Cardiac septum (tissue), 1 donor: ENCODE measurements at regions not wholly inside any gene's neighbourhood (a gene's known extent, or its start where the extent isn't known, plus 50 kb on each side); places are given as distances from the start of the nearest gene placed in this dataset.

ENCODE experiments used
- DNase-seq: peaks from one replicate; pipeline ENCODE4 v3.0.0-alpha.2; 2020; ENCODE audit warnings: low spot score
- intact Hi-C: fragments of 100-400 bp; cut with DNase I; formaldehyde crosslinking; loops from one replicate; pipeline ENCODE4 v1.14.0; 2022
- donor health status: DM: no; HTN: no; CAD: no.

- intact Hi-C loops = no loop called here
- DNase-seq = no peak
These were observed 139.5 kb upstream of the SOX5 start for GRCh38 chr12:24088751-24089509.

DNA sequence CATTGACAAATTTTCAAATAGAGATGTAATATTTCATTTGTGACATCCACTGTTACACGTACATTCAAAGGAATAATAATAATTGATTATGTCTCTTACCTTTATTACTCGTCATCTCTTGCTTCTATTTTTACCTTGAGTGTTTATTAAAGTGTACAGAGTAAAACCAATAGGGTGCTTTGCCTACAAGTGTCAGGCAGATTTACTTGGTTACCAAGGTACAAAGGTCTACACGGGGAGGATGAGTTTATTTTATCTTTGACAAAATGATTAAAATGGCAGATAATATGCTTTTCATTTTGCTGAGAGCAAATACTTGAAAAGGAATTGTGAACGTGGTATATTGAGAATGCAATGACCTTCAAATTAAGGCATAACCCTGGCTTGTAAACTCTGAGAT lies 137.8 kb upstream of the SOX5 start:
- intact Hi-C loops = no loop called here
- DNase-seq = no peak

GRCh38 chr12:24084800-24085199 lies 135.3 kb upstream of the SOX5 start:
- no peak for DNase-seq
- intact Hi-C loops = no loop called here

DNA sequence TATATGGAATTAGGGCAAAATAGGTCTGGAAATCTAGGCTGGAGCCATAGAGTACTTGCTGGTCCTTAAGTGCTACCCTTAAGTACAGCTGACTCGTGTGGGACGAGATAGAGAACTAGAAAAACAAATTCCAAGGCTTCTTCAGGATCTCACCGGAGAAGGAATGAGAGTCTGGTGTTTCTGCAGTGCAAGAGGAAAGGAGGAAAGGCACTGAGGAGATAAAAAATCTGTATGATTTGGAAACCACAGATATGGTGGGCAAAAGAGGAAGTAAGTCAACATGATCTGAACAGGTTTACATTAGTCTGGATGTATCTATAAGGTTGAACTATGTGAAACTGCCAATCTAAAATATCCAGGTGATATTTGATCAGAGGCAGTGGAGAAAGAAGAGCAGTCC lies 134.4 kb upstream of the SOX5 start:
- DNase-seq = no peak
- intact Hi-C loops = no loop called here

DNA sequence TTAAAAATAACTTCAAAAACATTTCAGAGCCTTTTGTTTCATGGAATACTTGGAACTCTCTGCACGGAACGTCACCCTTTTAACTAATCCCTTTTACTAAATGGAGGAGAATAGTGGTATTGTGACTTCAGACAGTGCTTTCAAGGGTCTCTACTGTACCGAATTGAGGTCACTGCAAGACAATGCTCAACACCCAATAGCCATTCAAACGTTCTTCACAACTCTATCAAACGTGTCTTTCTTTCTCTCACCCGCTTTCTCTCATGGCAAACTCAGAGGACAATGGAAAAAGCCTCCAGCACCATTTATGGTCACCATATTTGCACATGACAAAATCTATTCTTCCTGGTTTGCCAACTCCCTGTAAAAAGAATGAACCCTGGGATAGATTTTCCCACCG lies 132.1 kb upstream of the SOX5 start:
- intact Hi-C loops = no loop called here
- no peak for DNase-seq

DNA sequence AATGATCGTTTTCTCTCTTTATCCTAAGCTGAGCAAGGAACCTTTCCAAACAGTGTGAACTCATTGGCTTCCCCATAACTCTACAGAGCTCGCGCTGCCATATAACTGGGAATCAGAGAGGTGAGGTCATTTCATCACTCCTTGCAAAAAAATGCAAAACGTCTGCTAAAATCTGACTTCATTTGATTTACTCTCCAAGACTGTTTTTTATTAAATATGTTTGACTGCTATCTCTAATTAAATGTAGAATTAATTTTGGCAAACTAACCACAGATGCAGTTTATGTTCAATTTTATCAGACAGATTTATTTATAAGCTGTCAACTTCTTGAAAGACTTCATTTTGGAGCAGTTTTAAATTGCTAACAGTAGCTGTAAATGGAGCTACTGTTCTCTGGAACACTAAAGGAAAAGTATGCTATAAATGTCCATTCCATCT lies 131.6 kb upstream of the SOX5 start:
- no peak for DNase-seq
- intact Hi-C loops = no loop called here

GRCh38 chr12:24080465-24080864 lies 131.0 kb upstream of the SOX5 start:
- intact Hi-C loops = no loop called here

DNA sequence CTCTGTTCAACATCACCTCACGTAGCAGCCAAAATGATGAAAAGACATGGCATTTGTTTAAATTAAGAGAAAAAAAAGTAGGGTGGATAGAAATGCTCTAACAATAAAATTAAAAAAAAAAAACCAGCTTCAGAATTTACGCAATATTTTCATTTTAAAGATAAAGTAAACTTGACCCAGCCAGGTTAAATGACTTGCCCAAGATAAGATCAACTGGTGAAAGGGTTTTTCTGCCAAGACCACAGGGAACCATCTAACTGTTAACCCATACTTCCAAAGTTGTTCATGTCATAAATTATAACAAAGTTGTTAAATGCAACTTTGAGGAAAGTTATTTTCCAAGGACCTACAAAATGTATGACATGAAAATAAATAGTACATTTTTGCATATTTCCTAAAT lies 129.6 kb upstream of the SOX5 start:
- no peak for DNase-seq
- intact Hi-C loops = no loop called here

More at GRCh38 chr12:24080465-24080864, 131.0 kb upstream of the SOX5 start:
- no peak for DNase-seq

GRCh38 chr12:24078318-24078765 lies 128.9 kb upstream of the SOX5 start:
- intact Hi-C loops = no loop called here
- DNase-seq = no peak

DNA sequence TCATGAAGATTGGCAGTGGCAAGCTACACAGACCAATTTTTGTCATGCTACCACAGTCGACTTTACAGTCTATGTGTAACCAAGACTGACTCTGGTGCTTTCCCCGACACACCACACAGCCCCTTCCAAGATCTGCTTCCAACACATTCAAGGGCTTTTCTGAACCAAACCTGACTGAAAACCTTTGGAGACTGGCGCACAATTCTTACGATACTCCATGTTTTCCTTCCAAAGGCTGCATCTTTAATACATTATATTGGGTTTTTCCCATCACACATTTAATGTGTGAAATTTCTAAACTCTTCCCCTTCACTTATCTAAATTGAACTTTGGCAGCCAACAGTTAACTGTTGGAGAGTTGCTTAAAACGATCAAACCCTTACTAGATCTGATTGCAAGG lies 127.7 kb upstream of the SOX5 start:
- DNase-seq = no peak
- intact Hi-C loops = no loop called here

DNA sequence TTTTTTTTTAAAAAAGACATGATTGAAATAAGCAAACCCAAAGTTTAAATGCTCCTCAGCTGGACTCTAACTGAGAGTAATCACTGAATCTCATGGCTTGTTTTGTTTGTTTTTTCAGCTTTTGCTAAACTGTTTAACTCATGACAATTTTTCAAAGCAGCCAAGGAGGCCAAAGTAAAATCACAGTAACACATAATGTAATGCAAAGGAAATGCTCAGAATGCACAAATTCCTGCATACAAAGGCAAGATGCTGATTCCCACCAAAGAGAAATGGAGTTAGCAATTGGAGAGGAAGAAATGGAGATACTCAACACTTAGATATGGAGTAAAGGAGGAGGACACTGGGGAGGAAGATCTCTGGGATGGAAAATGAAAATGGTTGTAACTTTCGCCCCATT lies 126.2 kb upstream of the SOX5 start:
- intact Hi-C loops = no loop called here
- no peak for DNase-seq

GRCh38 chr12:24073170-24073810 lies 123.8 kb upstream of the SOX5 start:
- intact Hi-C loops = no loop called here
- no peak for DNase-seq

GRCh38 chr12:24072302-24072701 lies 122.8 kb upstream of the SOX5 start:
- no peak for DNase-seq
- intact Hi-C loops = no loop called here

DNA sequence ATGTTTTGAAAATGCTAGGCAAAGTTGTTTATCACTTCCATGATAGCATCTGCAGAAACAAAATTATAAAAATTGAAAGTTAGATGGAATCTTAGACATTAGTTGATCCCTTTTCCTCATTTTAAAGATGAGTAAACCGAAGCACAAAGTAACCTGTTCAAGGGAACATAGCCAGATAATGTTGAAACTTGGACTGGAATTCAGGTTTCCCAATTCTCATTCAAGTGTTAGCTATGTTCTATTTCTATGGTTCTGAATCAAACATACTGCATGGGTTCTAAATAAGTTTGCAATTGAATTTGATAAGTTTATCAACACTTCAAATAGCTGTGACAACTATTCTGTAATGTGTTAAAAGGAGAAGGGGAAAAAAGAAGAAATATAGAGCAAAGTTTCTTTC lies 122.4 kb upstream of the SOX5 start:
- DNase-seq = no peak

GRCh38 chr12:24069532-24070395 lies 120.3 kb upstream of the SOX5 start:
- intact Hi-C loops = no loop called here
- DNase-seq = no peak

More for the DNA sequence above, 122.4 kb upstream of the SOX5 start:
- intact Hi-C loops = no loop called here

DNA sequence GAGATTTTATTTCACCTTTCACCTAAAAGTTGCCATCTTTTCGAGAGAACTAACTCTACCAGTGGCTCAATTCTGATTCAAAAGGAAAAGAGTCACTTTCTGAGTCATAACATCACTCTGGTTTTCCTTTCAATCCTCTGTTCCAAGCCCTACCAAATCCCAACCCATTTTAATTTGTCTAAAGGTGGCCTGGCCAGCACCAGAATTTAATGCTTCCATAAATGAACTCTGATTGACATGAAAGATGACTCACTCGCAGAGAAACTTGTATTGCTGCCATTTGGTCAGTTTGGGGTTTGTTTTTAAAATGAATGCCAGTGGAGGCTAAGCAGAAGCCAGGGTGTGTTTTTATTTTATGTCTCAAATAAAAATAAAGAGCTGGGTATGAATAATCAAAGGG lies 117.4 kb upstream of the SOX5 start:
- intact Hi-C loops = no loop called here
- DNase-seq = no peak

GRCh38 chr12:24066097-24066496 lies 116.6 kb upstream of the SOX5 start:
- DNase-seq = no peak
- intact Hi-C loops = no loop called here

DNA sequence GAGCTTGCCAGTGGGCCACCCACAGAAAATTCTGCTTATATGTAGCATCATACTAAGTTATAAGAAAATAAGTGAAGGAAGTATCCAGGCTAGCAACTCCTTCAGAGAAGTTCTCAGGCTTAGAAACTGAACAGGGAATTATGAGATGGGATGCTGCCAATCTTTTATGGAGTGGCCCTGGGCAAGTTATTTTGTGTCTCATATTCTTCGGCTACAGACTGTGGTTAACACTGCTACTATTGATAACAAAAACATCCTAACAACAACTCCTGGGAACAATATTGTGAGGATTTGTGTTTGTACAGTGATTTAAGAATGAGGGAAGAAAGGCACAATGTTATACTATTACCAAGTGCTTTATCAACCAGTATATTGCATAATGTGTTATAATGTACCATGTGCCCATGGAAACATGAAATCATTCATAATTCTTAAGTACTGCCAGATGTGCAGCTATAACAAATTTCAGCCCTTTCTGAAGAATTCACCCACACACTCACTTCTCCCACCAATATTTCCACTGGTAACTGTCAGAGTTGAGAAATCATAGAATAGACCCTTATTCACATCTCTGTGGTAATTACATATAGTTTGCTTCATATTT lies 113.3 kb upstream of the SOX5 start:
- intact Hi-C loops = no loop called here
- no peak for DNase-seq

DNA sequence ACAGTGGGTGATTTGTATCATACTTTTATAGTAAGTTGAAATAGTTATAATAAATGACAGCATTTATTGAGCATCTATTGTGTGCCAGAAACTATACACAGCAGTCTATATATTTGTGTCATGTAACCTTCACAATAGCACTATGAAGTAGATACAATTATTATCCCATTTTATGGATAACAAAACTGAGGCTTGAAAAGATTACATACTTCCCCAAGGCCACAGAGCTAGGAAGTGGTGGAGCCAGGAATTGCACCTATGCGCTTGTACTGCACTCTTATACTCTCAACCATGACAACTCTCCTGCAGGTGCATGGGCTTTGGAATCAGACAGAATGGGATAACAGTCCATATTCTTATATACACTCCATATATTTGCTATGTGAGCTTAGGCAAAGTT lies 110.6 kb upstream of the SOX5 start:
- intact Hi-C loops = no loop called here
- DNase-seq = no peak

- intact Hi-C loops = no loop called here
- no peak for DNase-seq
These were observed 108.5 kb upstream of the SOX5 start for GRCh38 chr12:24057920-24058476.
